Stimulated activated CD4-positive, alpha-beta T cell treated with anti-CD3 and anti-CD28 coated beads, Interleukin-1b, Interleukin-23, amount 100 ng/mL, for 24 hours (primary cell): ENCODE measurements at regions not wholly inside any gene's neighbourhood (a gene's known extent, or its start where the extent isn't known, plus 50 kb on each side); places are given as distances from the start of the nearest gene placed in this dataset.
"Not testable (repeated sequence)": the region's sequence is repeated elsewhere in the genome, so short reads cannot be mapped to it uniquely, and the experiment has no call there.

Source experiments
- DNase-seq, 4 experiments: peaks; one replicate each; pipeline ENCODE4 v3.0.0-alpha.2; 2020; ENCODE audit warnings: low read depth in 4 of 4, low spot score in 1 of 4

DNA sequence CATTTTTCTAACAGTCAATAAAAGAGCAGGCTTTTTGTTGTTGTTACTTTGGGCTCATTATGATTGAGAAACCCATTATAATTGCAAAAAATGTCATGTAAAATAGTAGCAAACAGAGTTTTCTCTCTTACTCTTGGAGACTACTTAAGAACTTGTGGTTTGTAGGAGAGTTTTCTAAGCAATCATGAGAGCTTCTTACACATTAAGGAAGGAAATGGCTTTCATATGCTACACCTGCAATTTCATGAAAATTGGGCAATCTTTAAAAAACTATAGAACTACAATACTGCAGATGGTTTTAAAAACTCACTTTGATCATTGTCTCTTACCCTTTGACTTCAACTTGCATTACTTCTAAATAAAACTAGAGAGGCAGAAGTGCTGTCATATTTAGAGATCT lies 701.8 kb downstream of the ZPLD1 start:
- DNase-seq: no peak

DNA sequence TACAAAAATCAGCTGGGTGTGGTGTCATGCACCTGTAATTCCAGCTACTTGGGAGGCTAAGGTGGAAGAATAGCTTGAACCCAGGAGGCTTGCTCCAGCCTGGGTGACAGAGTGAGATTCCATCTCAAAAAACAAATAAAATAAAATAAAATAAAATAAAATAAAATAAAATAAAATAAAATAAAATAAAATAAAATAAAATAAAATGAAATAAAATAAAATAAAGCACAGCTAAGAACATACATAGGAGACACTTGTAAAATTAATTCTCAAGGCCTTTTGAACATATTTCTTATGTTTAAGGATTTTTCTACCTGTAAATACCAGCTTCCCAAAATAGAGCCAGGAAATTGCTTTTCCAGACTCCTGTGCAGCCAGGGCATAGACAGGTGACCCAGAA lies 703.0 kb downstream of the ZPLD1 start:
- DNase-seq: no peak

DNA sequence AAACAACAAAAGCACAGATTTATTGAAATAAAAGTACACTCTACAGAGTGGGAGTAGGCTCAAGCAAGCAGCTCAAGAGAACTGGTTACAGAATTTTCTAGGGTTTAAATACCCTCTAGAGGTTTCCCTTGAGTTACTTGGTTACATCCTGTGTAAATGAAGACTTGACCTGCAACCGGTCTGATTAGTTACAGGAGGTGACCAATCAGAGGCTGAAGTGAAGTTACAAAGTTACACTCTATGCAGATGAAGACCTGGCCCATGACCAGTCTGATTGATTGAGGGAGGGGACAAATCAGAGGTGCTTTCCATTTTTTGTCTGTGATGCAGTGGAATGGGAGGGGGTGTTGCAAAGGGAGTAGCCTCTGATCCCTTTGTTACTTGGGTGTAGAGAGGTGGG lies 723.4 kb downstream of the ZPLD1 start:
- no peak for DNase-seq

DNA sequence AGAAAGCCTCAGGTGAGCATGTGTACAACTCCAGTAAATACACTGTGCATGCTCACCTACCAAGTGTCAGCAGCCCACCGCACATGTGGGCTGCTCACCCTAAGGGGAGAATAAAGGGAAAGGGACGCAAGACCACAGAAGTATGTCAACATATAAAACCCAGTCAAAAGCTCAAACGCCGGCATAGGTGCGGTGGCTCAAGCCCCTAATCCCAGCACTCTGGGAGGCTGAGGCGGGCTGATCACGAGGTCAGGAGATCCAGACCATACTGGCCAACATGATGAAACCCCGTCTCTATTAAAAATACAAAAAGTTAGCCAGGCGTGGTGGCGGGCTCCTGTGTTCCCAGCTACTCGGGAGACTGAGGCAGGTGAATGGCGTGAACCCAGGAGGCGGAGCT lies 732.1 kb downstream of the ZPLD1 start:
- DNase-seq: no peak

DNA sequence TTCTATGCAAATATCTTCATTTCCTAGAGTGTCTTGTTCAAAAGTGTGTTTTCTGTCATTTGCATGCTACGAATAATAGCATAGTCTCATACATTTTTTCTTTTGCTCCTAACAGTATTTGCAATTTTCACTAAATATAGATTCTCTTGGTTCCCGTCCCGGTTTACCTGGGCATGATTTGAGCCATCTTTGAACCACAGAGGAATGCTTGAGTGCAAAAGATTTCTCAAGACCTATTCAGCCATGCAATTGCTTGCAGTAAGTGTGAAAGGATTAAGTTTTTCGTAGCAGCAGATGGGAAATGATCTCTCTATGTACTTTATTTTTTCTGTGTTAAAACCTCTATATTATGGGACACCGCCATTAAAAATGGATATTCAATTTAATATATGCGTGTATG lies 733.0 kb downstream of the ZPLD1 start:
- no peak for DNase-seq

DNA sequence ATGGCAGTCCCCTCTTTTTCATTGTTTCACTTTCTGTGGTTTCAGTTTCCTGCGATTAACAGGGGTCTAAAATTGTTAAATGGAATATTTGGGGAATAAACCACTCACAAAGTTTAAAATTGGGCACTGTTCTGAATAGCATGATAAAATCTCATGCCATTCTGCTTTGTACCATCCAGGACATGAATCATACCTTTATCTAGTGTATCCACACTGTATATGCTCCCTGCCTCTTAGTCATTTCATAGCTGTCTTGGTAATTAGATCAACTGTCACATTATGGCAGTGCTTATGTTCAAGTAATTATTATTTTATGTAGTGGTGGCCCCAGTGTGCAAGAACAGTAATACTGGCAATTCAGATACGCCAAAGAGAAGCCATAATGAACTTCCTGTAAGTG lies 734.5 kb downstream of the ZPLD1 start:
- DNase-seq: no peak

DNA sequence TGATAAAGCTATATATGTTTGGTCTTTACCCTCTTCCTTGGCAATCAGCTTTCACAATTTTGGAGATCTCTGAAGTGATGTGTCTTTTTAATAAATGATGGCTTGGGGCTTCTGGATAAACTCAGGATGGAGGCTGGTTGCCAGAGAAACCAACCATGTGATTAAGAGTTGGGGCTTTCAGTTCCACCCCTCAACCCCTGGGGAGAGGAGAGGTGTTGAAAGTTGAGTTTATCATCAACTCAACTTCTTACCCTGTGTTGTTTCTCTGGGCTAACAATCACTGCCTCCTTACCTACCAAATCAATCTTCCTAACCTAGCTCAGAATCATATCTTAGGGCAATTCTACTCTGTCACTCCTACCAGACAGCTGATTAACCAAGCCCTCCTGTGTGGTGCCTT lies 735.8 kb downstream of the ZPLD1 start:
- DNase-seq: no peak

DNA sequence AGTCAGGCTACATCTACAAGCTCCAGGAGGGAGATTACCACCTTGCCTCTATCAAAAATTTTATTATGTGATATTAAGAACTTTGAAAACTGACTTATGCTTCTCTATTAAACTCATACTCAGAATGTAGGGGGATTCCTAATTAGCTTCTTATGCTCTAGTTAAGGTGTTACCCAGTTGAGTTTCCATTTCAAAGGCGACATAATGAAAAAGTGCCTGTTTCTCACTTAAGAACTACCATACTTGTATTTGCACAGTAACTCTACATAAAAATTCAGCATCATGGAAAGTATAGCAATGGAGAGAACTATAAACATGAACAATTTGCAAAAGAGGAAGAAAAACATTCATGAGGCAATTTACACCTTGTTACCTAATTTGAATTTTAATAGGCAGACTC lies 739.1 kb downstream of the ZPLD1 start:
- DNase-seq: no peak

DNA sequence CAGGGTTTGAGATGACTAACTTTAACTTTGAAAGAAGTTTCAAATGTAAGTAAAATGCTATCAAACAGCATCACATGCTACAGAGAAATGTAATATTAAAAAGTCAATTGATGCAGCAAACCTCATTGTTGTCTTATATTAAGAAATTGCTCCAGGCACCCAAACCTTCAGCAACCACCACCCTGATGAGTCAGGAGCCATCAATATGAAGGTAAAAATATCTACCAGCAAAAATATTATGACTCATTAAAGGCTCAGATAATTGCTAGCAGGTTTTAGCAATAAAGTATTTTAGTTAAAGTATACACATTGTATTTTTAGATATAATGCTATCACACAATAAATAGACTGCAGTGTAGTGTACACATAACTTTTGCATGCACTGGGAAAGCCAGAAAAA lies 746.3 kb downstream of the ZPLD1 start:
- DNase-seq: no peak

DNA sequence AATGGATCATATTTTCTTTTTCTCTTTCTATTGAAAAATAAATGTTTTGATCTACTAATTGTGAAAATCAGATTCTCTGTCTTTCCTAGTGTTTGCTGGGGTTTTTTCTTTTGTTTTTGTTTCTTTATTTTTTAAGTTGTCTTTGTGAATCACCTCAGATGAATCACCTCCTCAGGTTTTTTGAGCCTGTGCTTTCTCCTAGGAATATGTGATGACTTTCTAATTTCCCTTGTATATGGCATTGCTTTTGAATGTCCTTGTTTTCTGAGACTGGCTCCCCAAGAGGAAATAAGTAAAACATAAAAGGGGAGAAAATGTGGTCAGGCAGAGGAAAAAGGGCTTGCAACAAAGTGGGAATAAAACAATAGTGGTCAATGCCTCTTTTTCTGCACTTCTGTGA lies 750.0 kb downstream of the ZPLD1 start:
- DNase-seq: no peak

DNA sequence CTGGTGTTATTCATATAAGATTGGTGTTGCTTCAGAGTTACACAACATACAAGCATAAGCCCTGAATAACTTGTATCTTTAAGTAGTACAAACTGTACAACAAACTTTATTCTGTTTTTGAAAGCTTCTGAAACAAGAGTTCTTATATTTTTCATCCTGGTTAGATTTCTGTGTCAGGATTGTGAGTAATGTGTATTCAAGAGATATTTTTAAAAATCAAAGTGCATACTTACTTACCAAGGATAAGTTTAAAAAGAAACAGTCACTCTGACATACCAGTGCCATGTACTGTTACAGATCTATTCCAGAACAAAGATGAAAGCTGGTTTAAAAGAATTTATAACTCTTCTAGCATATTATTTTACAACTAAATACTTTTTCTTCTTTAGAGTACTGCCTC lies 755.1 kb downstream of the ZPLD1 start:
- DNase-seq: no peak

DNA sequence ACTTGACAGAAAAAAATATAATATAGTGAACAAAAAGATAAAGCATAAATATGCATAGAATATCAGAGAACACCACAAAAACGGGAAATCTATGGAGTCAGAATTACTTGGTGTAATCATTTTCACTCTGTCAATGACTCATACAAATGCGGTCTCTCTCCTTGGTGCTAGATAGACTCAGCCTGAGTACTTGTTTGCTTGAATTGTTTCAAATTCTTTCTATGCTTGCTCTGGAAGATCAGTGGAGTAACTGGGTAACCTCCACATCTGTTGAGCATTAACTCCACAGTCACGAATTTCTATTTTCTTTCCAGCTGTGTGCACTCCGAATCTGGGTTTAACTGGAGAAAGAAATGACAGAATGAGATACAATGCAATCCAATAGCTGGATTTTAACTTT lies 760.4 kb downstream of the ZPLD1 start:
- DNase-seq: no peak

DNA sequence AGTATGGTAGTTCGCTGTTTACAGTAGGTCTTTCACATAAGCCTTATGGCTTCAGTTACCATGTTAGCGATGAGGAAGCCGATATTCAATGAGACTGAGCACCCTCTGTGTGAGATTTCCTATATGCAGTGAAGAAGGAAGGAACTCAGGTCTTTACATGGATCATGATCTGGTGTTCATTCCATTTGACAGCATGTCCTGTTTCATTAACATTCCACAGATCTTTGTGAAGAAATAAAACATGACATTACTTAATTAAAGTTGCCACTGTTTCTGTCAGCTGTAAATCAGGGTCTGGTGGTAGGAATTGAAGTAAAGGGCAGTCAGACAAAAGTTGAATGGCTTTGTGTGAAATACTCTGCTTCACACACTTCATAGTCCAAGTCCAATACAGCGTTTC lies 768.6 kb downstream of the ZPLD1 start:
- DNase-seq: no peak

DNA sequence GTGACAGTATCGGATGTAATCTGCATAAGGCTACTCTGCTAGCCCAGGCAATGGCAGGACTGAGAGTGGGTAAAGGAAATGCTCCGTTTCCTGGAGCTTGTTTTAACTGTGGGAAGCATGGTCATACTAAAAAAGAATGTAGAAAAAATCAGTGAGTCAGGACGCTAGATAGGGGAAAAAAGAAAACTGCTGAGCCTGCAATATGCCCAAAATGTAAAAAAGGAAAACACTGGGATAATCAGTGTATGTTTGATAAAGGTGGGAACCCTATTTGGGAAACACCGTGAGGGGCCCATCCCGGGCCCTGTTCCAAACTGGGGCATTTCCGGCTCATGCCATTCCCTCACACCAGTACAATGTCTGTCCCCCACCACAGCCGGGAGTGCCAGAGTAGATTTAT lies 775.8 kb downstream of the ZPLD1 start:
- DNase-seq: no peak

DNA sequence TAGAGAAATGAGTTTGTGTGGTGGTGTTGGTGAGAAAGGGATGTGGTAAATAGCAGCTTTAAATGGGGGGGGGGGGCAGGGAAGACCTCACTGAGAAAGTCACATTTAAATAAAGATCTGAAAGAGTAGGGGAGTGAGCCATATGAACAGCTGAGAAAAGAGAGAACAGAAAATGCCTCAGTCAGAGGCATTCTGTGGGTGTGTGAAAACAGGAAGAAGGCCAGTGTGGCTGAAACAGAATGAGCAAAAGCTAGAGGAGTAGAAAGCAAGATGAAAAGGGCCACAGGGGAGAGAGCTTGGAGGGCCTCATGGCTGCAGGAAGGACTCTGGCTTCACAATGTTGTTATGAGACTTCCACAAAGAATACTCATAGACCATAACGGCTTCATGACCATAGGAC lies 783.3 kb downstream of the ZPLD1 start:
- DNase-seq: no peak

DNA sequence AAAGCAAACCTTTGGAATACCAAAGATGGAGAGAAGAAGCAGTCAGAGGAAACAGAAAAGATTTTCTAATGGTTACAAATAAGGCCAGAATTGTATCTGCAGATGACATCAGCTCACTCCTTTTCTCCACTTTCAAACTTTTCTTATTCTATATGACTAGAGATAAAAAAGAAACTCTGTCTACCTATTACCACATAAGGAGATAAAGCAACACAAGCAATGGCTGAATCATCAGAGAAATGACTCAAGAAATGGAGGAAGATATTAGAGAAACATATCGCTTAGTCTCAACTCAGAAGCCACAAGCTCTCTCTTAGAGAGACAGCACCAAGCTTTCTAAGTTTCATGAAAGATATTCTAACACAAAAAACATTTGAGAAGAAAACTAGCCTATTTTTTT lies 784.0 kb downstream of the ZPLD1 start:
- DNase-seq: no peak

DNA sequence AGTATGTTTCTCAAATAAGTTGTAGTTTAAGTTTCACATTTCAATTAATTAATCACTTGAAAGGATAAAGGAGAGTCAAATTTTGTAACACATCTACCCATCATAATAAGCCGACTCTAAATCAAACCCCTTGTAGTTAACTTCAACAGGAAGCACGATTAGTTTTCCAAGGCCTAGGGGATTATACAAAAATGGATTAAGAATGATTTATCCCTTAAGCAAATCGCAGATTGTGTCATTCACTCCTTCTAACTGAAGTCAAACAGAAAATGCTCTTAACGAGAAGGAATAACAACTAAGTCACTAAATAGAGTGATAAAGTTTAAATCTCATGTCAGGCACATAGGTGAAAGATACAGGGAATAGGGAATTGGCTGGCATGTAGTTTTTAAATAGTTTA lies 792.8 kb downstream of the ZPLD1 start:
- DNase-seq: no peak

DNA sequence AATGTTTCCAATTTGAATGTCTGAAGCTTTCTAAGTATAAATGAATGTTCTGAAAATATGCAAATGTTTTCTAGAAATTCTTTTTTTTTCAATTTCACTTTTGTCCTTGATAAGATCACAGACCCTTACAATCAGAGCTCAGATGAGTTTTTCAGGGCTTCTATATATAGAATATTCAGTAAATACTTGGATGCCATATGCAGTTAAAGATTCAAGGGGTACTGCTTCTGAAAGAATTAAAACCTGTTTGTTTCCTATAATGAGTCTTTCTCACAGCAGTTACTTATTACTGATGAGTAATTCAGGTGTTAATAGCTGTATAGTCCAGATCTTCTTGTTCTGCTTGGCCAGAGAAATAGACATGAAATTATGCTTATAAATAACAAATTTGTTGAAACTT lies 812.6 kb downstream of the ZPLD1 start:
- no peak for DNase-seq

DNA sequence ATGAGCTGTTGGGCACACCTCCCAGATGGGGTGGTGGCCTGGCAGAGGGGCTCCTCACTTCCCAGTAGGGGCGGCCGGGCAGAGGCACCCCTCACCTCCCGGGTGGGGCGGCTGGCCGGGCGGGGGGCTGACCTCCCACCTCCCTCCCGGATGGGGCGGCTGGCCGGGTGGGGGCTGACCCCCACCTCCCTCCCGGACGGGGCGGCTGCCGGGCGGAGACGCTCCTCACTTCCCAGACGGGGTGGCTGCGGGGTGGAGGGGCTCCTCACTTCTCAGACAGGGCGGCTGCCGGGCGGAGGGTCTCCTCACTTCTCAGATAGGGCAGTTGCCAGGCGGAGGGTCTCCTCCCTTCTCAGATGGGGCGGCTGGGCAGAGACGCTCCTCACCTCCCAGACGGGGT lies 820.0 kb downstream of the ZPLD1 start:
- DNase-seq: not testable (repeated sequence)

DNA sequence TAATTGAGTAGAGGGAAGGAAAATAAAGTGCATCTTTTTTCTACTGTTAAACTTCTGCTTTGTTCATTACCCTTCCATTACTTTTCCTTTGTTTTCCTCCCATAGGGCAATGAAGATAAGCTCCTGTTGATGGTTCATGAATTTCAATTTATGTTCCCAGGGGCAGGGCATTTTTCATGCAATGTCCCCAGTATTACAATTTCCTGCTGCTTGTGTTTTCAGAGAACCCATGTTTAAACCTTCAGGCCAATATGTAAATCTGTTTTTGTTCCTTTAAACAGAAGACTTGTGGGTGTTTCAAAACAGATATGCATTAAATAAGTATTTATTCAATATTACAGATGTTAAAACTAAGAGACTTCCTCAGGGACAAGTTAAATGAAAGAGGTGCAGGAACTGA lies 834.5 kb downstream of the ZPLD1 start:
- no peak for DNase-seq

DNA sequence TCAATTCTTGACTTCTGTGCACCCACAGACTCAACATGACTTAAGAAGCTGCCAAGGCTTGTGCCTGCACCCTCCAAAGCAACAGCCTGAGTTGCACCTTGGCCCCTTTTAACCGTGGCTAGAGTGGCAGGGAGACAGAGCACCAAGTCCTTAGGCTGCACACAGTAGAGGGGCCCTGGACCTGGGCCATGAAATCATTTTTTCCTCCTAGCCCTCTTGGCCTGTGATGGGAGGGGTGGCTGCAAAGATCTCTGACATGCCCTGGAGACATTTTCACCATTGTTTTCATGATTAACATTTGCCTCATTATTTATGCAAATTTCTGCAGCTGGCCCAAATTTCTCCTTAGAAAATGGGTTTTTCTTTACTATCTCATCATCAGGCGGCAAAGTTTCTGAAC lies 836.8 kb downstream of the ZPLD1 start:
- no peak for DNase-seq

DNA sequence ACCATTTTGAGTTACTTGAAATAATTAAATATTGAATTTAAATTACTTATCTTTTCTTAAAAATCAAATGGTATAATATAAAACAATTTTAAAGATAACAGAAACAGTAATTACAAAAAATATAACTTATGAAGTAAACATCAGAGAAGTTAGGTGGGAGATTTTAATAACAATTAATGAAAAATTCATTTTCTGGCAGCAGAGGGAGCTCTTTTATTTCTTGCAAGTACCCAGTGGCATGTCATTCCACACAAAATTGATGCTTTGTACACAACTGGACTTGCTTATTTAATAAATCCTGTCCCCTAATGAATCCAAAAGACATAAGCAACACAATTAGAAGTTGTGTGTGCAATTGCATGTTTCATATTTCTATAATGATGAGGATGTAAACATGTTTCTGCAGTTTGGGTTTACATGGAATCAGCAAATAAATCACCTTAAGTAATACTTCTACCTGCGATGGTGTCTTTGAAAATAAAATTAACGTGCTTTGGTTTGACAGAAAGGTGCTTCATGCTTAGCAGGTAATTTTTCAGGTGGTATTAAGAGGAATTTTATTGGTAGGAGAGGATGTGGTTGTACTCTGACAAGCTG lies 861.3 kb downstream of the ZPLD1 start:
- no peak for DNase-seq

DNA sequence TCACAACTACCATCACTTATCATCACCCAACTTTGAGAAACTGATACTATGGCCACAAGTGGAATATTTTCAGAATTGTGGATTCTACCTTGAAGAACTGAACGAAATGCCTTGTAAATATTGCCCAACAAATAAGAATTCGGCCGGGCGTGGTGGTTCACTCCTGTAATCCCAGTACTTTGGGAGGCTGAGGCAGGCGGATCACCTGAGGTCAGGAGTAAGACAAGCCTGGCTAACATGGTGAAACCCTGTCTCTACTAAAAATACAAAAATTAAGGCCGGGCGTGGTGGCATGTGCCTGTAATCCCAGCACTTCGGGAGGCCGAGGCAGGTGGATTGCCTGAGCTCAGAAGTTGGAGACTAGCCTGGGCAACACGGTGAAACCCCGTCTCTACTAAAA lies 862.7 kb downstream of the ZPLD1 start:
- DNase-seq: not testable (repeated sequence)

DNA sequence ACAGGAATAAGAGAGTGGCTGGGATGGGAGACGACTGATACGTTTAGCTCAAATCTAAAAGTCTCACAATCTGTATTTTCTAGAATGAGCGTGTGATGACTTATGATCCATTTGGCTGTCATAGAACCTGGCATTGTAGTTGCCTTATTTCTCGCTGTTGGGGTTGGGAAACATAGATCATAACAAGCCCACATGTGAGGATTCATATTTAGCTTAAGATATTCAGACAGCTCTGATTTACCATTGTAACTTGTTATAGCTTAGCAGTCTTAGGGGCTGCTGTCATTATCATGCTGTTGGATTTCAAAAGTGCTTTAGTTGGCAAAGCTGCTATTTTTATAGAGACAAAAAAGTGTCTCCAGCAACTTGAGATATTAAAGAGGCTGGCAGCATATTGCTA lies 871.3 kb downstream of the ZPLD1 start:
- no peak for DNase-seq
